Upper lobe of left lung (tissue), 6 donors: ENCODE measurements at regions not wholly inside any gene's neighbourhood (a gene's known extent, or its start where the extent isn't known, plus 50 kb on each side); places are given as distances from the start of the nearest gene placed in this dataset.

ENCODE experiments used
- ATAC-seq, 2 donors: fragments of 200-7000 bp; cut with Tn5 transposase; one replicate each; pipeline ENCODE4 v1.9.1; 2022; ENCODE audit warnings: mild to moderate bottlenecking in 2 of 2, moderate library complexity in 2 of 2; ENCODE audit not compliant: low FRiP score in 2 of 2
- DNase-seq, 2 donors: peaks; one replicate each; pipeline ENCODE4 v3.0.0-alpha.2; 2019 to 2020
- H3K27ac ChIP-seq, 4 donors: fragments of 200-600 bp; sonication (generic); one replicate each; pipeline ENCODE4 v1.5.1; 2016 to 2019
- H3K27me3 ChIP-seq, 4 donors: fragments of 200-600 bp; sonication (generic); one replicate each; pipeline ENCODE4 v1.5.1; 2017 to 2019
- H3K36me3 ChIP-seq, 4 donors: fragments of 200-600 bp; sonication (generic); one replicate each; pipeline ENCODE4 v1.5.1; 2016 to 2019
- H3K4me1 ChIP-seq, 4 donors: fragments of 200-600 bp; sonication (generic); one replicate each; pipeline ENCODE4 v1.5.1; 2018 to 2019
- H3K4me3 ChIP-seq, 4 donors: fragments of 200-600 bp; sonication (generic); one replicate each; pipeline ENCODE4 v1.5.1; 2017 to 2019; ENCODE audit warnings: mild to moderate bottlenecking in 2 of 4, moderate library complexity in 1 of 4
- H3K9me3 ChIP-seq, 4 donors: fragments of 200-600 bp; sonication (generic); one replicate each; pipeline ENCODE4 v1.5.1; 2018 to 2019
- CTCF ChIP-seq, 6 experiments: fragments of 450-650 bp in 4 of 6; fragments of 200-600 bp in 2 of 6; sonication (generic) in 2 of 6; IDR thresholded peaks; one replicate each; pipeline ENCODE4 v1.5.1; 2016 to 2019; ENCODE audit warnings: antibody characterized with exemption in 6 of 6
- EP300 ChIP-seq, 4 donors: sonication (generic); formaldehyde crosslinking; IDR thresholded peaks; one replicate each; pipeline ENCODE4 v1.5.1; 2017; ENCODE audit warnings: antibody characterized with exemption in 4 of 4, control low read depth in 2 of 4
- POLR2A ChIP-seq, 4 donors: fragments of 450-650 bp; IDR thresholded peaks; one replicate each; pipeline ENCODE4 v1.5.1; 2016 to 2017; ENCODE audit warnings: antibody characterized with exemption in 4 of 4, mild to moderate bottlenecking in 2 of 4
- POLR2AphosphoS5 ChIP-seq, 2 donors: sonication (generic); formaldehyde crosslinking; IDR thresholded peaks; one replicate each; pipeline ENCODE4 v1.5.1; 2017; ENCODE audit warnings: antibody characterized with exemption in 2 of 2
- WGBS, 2 donors: methylation state at CpG; one replicate each; pipeline ENCODE4 v1.1.5; 2017 to 2018; 5-methylcytosine and 5-hydroxymethylcytosine counted together
- donor health status: DM: no; HTN: no; CAD: no; lungs with moderate emphysema.
- donor health status: DM: no; HTN: yes; CAD: no; lungs with severe emphysema.

GRCh38 chr7:84379446-84379845 is 184.9 kb upstream of the SEMA3A start:
- Histone ChIP-seq H3K4me3 (no peak overlapping the region), H3K36me3 (no peaks in the 10 kb centered on the region), H3K9me3 (no peaks in the 10 kb centered on the region), H3K27me3 (no peaks in the 10 kb centered on the region), H3K4me1 (no peaks in the 10 kb centered on the region), H3K27ac (no peak overlapping the region)
- no peak for ATAC-seq
- no peak for DNase-seq
- 86 to 92% methylated on average over 1 of the region's 1 CpG for WGBS, 2 donors
- TF ChIP-seq POLR2A (IDR thresholded peaks at IDR 0.05): no peak
- no peak for TF ChIP-seq CTCF (IDR thresholded peaks at IDR 0.05)
- TF ChIP-seq EP300 (IDR thresholded peaks at IDR 0.05): no peak
- TF ChIP-seq POLR2AphosphoS5 (IDR thresholded peaks at IDR 0.05): no peak

- H3K4me3 ChIP-seq: no peak overlapping the region
- no peaks in the 10 kb centered on the region for H3K36me3 ChIP-seq
- no peaks in the 10 kb centered on the region for H3K27me3 ChIP-seq
- ATAC-seq: no peak
- TF ChIP-seq EP300 (IDR thresholded peaks at IDR 0.05): no peak
- no peak for TF ChIP-seq POLR2AphosphoS5 (IDR thresholded peaks at IDR 0.05)
- TF ChIP-seq POLR2A (IDR thresholded peaks at IDR 0.05): no peak
- no peak for TF ChIP-seq CTCF (IDR thresholded peaks at IDR 0.05)
- WGBS, 2 donors: 86 to 89% methylated on average over 4 of the region's 4 CpGs
- no peak for DNase-seq
- H3K4me1 ChIP-seq: no peaks in the 10 kb centered on the region
- no peaks in the 10 kb centered on the region for H3K9me3 ChIP-seq
- no peak overlapping the region for H3K27ac ChIP-seq
These were observed 178.1 kb upstream of the SEMA3A start for GRCh38 chr7:84372712-84373111.

- Histone ChIP-seq H3K36me3 (no peaks in the 10 kb centered on the region), H3K9me3 (no peaks in the 10 kb centered on the region), H3K4me1 (no peaks in the 10 kb centered on the region), H3K27me3 (no peaks in the 10 kb centered on the region), H3K27ac (no peak overlapping the region), H3K4me3 (no peak overlapping the region)
- TF ChIP-seq POLR2AphosphoS5 (IDR thresholded peaks at IDR 0.05) (no peak), EP300 (IDR thresholded peaks at IDR 0.05) (no peak), POLR2A (IDR thresholded peaks at IDR 0.05) (no peak)
- ATAC-seq (no peak), DNase-seq (no peak)
- 73 to 80% methylated on average over 3 of the region's 3 CpGs for WGBS, 2 donors
These were observed 177.6 kb upstream of the SEMA3A start for GRCh38 chr7:84372155-84372621.

GRCh38 chr7:84370114-84370513 is 175.5 kb upstream of the SEMA3A start:
- no peak overlapping the region for H3K4me3 ChIP-seq
- no peaks in the 10 kb centered on the region for H3K36me3 ChIP-seq
- TF ChIP-seq CTCF (IDR thresholded peaks at IDR 0.05) (no peak), POLR2A (IDR thresholded peaks at IDR 0.05) (no peak), POLR2AphosphoS5 (IDR thresholded peaks at IDR 0.05) (no peak), EP300 (IDR thresholded peaks at IDR 0.05) (no peak)
- no peaks in the 10 kb centered on the region for H3K27me3 ChIP-seq
- H3K9me3 ChIP-seq: no peaks in the 10 kb centered on the region
- ATAC-seq (no peak), DNase-seq (no peak)
- no peaks in the 10 kb centered on the region for H3K4me1 ChIP-seq
- no peak overlapping the region for H3K27ac ChIP-seq
- WGBS, 2 donors: 75 to 78% methylated on average over 2 of the region's 2 CpGs

GRCh38 chr7:84368122-84368521 is 173.5 kb upstream of the SEMA3A start:
- H3K9me3 ChIP-seq: no peaks in the 10 kb centered on the region
- H3K4me1 ChIP-seq: no peaks in the 10 kb centered on the region
- ATAC-seq: no peak
- WGBS, 2 donors: 81 to 90% methylated on average over 1 of the region's 1 CpG
- no peak overlapping the region for H3K4me3 ChIP-seq
- no peak overlapping the region for H3K27ac ChIP-seq
- no peaks in the 10 kb centered on the region for H3K36me3 ChIP-seq
- no peak for DNase-seq
- H3K27me3 ChIP-seq: no peaks in the 10 kb centered on the region
- TF ChIP-seq POLR2A (IDR thresholded peaks at IDR 0.05): no peak
- no peak for TF ChIP-seq EP300 (IDR thresholded peaks at IDR 0.05)
- no peak for TF ChIP-seq POLR2AphosphoS5 (IDR thresholded peaks at IDR 0.05)
- TF ChIP-seq CTCF (IDR thresholded peaks at IDR 0.05): no peak
